ENCODE measurements at regions not wholly inside any gene's neighbourhood (a gene's known extent, or its start where the extent isn't known, plus 50 kb on each side); places are given as distances from the start of the nearest gene placed in this dataset.
A peak's percentile ranks its signal among the peaks of the same experiment; 100 is the strongest.
"Not testable (repeated sequence)": the region's sequence is repeated elsewhere in the genome, so short reads cannot be mapped to it uniquely, and the experiment has no call there.

- H3K9me3 ChIP-seq (replicated peaks in 1 of 11), result peaks cover 0 to 6% (median 0%) of the 10 kb centered on the region in 11 experiments; a peak in 6 of 22 replicates
- H3K4me2 ChIP-seq, result no peak overlapping the region
- H4K20me1 ChIP-seq, result no peaks in the 10 kb centered on the region
- no peaks in the 10 kb centered on the region for H3K27me3 ChIP-seq
- H3K9ac ChIP-seq, result no peak overlapping the region
- TF ChIP-seq Cebpa-rat (IDR thresholded peaks at IDR 0.05), result no peak
- H3K36me3 ChIP-seq, result no peaks in the 10 kb centered on the region
- H3K4me1 ChIP-seq, result peaks cover 0 to 4% (median 0%) of the 10 kb centered on the region in 10 experiments; a peak in 1 of 20 replicates
- H3K4me3 ChIP-seq, result no peak overlapping the region
- H3K27ac ChIP-seq, result no peak overlapping the region
Observed at GRCh38 chr4:138790706-138791340, 224.8 kb upstream of the NOCT start.

- Histone ChIP-seq H3K9me3 (replicated peaks in 1 of 11) (peaks cover 0 to 15% (median 0%) of the 10 kb centered on the region in 11 experiments; a peak in 6 of 22 replicates), H3K4me2 (no peak overlapping the region), H3K4me1 (peaks cover 0 to 4% (median 0%) of the 10 kb centered on the region in 10 experiments; a peak in 1 of 20 replicates), H3K36me3 (no peaks in the 10 kb centered on the region), H3K27ac (no peak overlapping the region), H3K27me3 (no peaks in the 10 kb centered on the region), H3K9ac (no peak overlapping the region), H3K4me3 (no peak overlapping the region), H4K20me1 (no peaks in the 10 kb centered on the region)
- no peak for TF ChIP-seq Cebpa-rat (IDR thresholded peaks at IDR 0.05)
Observed at GRCh38 chr4:138789796-138790195, 225.8 kb upstream of the NOCT start.

GRCh38 chr4:138788857-138789256 lies 226.7 kb upstream of the NOCT start:
- H3K27ac ChIP-seq, result no peak overlapping the region
- no peak for TF ChIP-seq Cebpa-rat (IDR thresholded peaks at IDR 0.05)
- H3K36me3 ChIP-seq, result no peaks in the 10 kb centered on the region
- H3K27me3 ChIP-seq, result no peaks in the 10 kb centered on the region
- no peak overlapping the region for H3K4me3 ChIP-seq
- peaks cover 0 to 15% (median 0%) of the 10 kb centered on the region in 11 experiments; a peak in 6 of 22 replicates for H3K9me3 ChIP-seq (replicated peaks in 1 of 11)
- H4K20me1 ChIP-seq, result no peaks in the 10 kb centered on the region
- no peak overlapping the region for H3K4me2 ChIP-seq
- H3K9ac ChIP-seq, result no peak overlapping the region
- H3K4me1 ChIP-seq, result peaks cover 0 to 4% (median 0%) of the 10 kb centered on the region in 10 experiments; a peak in 1 of 20 replicates

- peaks cover 0 to 15% (median 0%) of the 10 kb centered on the region in 11 experiments; a peak in 6 of 22 replicates for H3K9me3 ChIP-seq (replicated peaks in 1 of 11)
- no peaks in the 10 kb centered on the region for H4K20me1 ChIP-seq
- H3K4me3 ChIP-seq, result no peak overlapping the region
- H3K4me2 ChIP-seq, result no peak overlapping the region
- H3K4me1 ChIP-seq, result peaks cover 0 to 4% (median 0%) of the 10 kb centered on the region in 10 experiments; a peak in 1 of 20 replicates
- H3K9ac ChIP-seq, result no peak overlapping the region
- no peak overlapping the region for H3K27ac ChIP-seq
- no peaks in the 10 kb centered on the region for H3K36me3 ChIP-seq
- H3K27me3 ChIP-seq, result no peaks in the 10 kb centered on the region
- no peak for TF ChIP-seq Cebpa-rat (IDR thresholded peaks at IDR 0.05)
Observed at GRCh38 chr4:138788267-138788790, 227.3 kb upstream of the NOCT start.

- not testable (repeated sequence) for H3K4me2 ChIP-seq
Observed at GRCh38 chr4:138779761-138780160, 235.8 kb upstream of the NOCT start.

GRCh38 chr4:138775890-138776289 lies 239.7 kb upstream of the NOCT start:
- TF ChIP-seq Cebpa-rat (IDR thresholded peaks at IDR 0.05), result no peak
- no peak overlapping the region for H3K4me3 ChIP-seq
- peaks cover 0 to 8% (median 3%) of the 10 kb centered on the region in 11 experiments; a peak in 10 of 22 replicates for H3K9me3 ChIP-seq (replicated peaks in 1 of 11)
- no peaks in the 10 kb centered on the region for H3K27me3 ChIP-seq
- H3K36me3 ChIP-seq, result no peaks in the 10 kb centered on the region
- peak overlapping the region in 1 of 11 experiments; percentile 2; a peak in 2 of 22 replicates for H3K27ac ChIP-seq
- peaks cover 0 to 15% (median 2%) of the 10 kb centered on the region in 10 experiments; a peak in 6 of 20 replicates for H3K4me1 ChIP-seq
- no peaks in the 10 kb centered on the region for H4K20me1 ChIP-seq
- H3K9ac ChIP-seq, result peak overlapping the region in 1 of 11 experiments; percentile 3; a peak in 1 of 22 replicates
- peak overlapping the region in 3 of 11 experiments; percentile 13 to 71 (median 58); a peak in 6 of 22 replicates for H3K4me2 ChIP-seq

More at GRCh38 chr4:138779761-138780160, 235.8 kb upstream of the NOCT start:
- not testable (repeated sequence) for H4K20me1 ChIP-seq, H3K27ac ChIP-seq, H3K36me3 ChIP-seq, H3K27me3 ChIP-seq, H3K9ac ChIP-seq, H3K4me3 ChIP-seq
- H3K4me1 ChIP-seq, result peaks cover 0 to 15% (median 2%) of the 10 kb centered on the region in 10 experiments; a peak in 6 of 20 replicates
- peaks cover 0 to 11% (median 6%) of the 10 kb centered on the region in 11 experiments; a peak in 10 of 22 replicates for H3K9me3 ChIP-seq (replicated peaks in 1 of 11)

GRCh38 chr4:138775489-138775888 lies 240.1 kb upstream of the NOCT start:
- Histone ChIP-seq H3K9ac (peak overlapping the region in 1 of 11 experiments; percentile 3; a peak in 1 of 22 replicates), H4K20me1 (no peaks in the 10 kb centered on the region), H3K4me1 (peaks cover 0 to 15% (median 2%) of the 10 kb centered on the region in 10 experiments; a peak in 6 of 20 replicates), H3K27me3 (no peaks in the 10 kb centered on the region), H3K4me2 (peak overlapping the region in 3 of 11 experiments; percentile 13 to 71 (median 58); a peak in 6 of 22 replicates), H3K27ac (peak overlapping the region in 1 of 11 experiments; percentile 2; a peak in 2 of 22 replicates), H3K36me3 (no peaks in the 10 kb centered on the region), H3K9me3 (replicated peaks in 1 of 11) (peaks cover 0 to 4% (median 0%) of the 10 kb centered on the region in 11 experiments; a peak in 3 of 22 replicates), H3K4me3 (no peak overlapping the region)
- TF ChIP-seq Cebpa-rat (IDR thresholded peaks at IDR 0.05), result no peak

GRCh38 chr4:138774940-138775339 lies 240.6 kb upstream of the NOCT start:
- no peak overlapping the region for H3K27ac ChIP-seq
- H3K36me3 ChIP-seq, result no peaks in the 10 kb centered on the region
- H3K4me2 ChIP-seq, result no peak overlapping the region
- H3K9ac ChIP-seq, result no peak overlapping the region
- H3K9me3 ChIP-seq (replicated peaks in 1 of 11), result peaks cover 0 to 2% (median 0%) of the 10 kb centered on the region in 11 experiments; a peak in 2 of 22 replicates
- H4K20me1 ChIP-seq, result no peaks in the 10 kb centered on the region
- H3K4me1 ChIP-seq, result peaks cover 0 to 15% (median 2%) of the 10 kb centered on the region in 10 experiments; a peak in 6 of 20 replicates
- no peak for TF ChIP-seq Cebpa-rat (IDR thresholded peaks at IDR 0.05)
- no peaks in the 10 kb centered on the region for H3K27me3 ChIP-seq
- no peak overlapping the region for H3K4me3 ChIP-seq

- not testable (repeated sequence) for H3K4me3 ChIP-seq; H3K4me2 ChIP-seq; H4K20me1 ChIP-seq; H3K36me3 ChIP-seq; H3K9ac ChIP-seq; H3K27me3 ChIP-seq; H3K27ac ChIP-seq; H3K9me3 ChIP-seq (replicated peaks in 1 of 11)
- H3K4me1 ChIP-seq, result peaks cover 0 to 15% (median 2%) of the 10 kb centered on the region in 10 experiments; a peak in 6 of 20 replicates
Observed at GRCh38 chr4:138774125-138774524, 241.5 kb upstream of the NOCT start.
